ENCODE measurements at regions not wholly inside any gene's neighbourhood (a gene's known extent, or its start where the extent isn't known, plus 50 kb on each side); places are given as distances from the start of the nearest gene placed in this dataset.
"Not testable (repeated sequence)": the region's sequence is repeated elsewhere in the genome, so short reads cannot be mapped to it uniquely, and the experiment has no call there.

- H3K4me1 ChIP-seq (ENCODE audit: control insufficient read depth, insufficient read depth, low read length); H3K9ac ChIP-seq (ENCODE audit: low read length); H3K4me3 ChIP-seq (ENCODE audit: low read depth, low read length); H3K36me3 ChIP-seq (ENCODE audit: control insufficient read depth, insufficient read depth, low read length); H3K27me3 ChIP-seq (ENCODE audit: control insufficient read depth, insufficient read depth, low read length); H3K9me3 ChIP-seq (ENCODE audit: control insufficient read depth, insufficient read depth, low read depth, low read length); H3K27ac ChIP-seq (ENCODE audit: low read depth, low read length): not testable (repeated sequence)
Observed at GRCh38 chr21:6464419-6464818, 4057.0 kb upstream of the TPTE start.

GRCh38 chr21:6466081-6466698, 4055.2 kb upstream of the TPTE start:
- H3K36me3 ChIP-seq (ENCODE audit: control insufficient read depth, insufficient read depth, low read length); H3K27me3 ChIP-seq (ENCODE audit: control insufficient read depth, insufficient read depth, low read length); H3K27ac ChIP-seq (ENCODE audit: low read depth, low read length); H3K9me3 ChIP-seq (ENCODE audit: control insufficient read depth, insufficient read depth, low read depth, low read length); H3K9ac ChIP-seq (ENCODE audit: low read length); H3K4me1 ChIP-seq (ENCODE audit: control insufficient read depth, insufficient read depth, low read length); H3K4me3 ChIP-seq (ENCODE audit: low read depth, low read length): not testable (repeated sequence)

GRCh38 chr21:6466707-6467106, 4054.7 kb upstream of the TPTE start:
- H3K4me1 ChIP-seq (ENCODE audit: control insufficient read depth, insufficient read depth, low read length); H3K9me3 ChIP-seq (ENCODE audit: control insufficient read depth, insufficient read depth, low read depth, low read length); H3K27me3 ChIP-seq (ENCODE audit: control insufficient read depth, insufficient read depth, low read length); H3K9ac ChIP-seq (ENCODE audit: low read length); H3K4me3 ChIP-seq (ENCODE audit: low read depth, low read length); H3K27ac ChIP-seq (ENCODE audit: low read depth, low read length); H3K36me3 ChIP-seq (ENCODE audit: control insufficient read depth, insufficient read depth, low read length): not testable (repeated sequence)

- H3K27me3 ChIP-seq (ENCODE audit: control insufficient read depth, insufficient read depth, low read length); H3K36me3 ChIP-seq (ENCODE audit: control insufficient read depth, insufficient read depth, low read length); H3K4me3 ChIP-seq (ENCODE audit: low read depth, low read length); H3K4me1 ChIP-seq (ENCODE audit: control insufficient read depth, insufficient read depth, low read length); H3K9me3 ChIP-seq (ENCODE audit: control insufficient read depth, insufficient read depth, low read depth, low read length); H3K9ac ChIP-seq (ENCODE audit: low read length); H3K27ac ChIP-seq (ENCODE audit: low read depth, low read length): not testable (repeated sequence)
Observed at GRCh38 chr21:6467189-6467774, 4054.1 kb upstream of the TPTE start.

GRCh38 chr21:6467907-6468306, 4053.5 kb upstream of the TPTE start:
- not testable (repeated sequence) for H3K9ac ChIP-seq (ENCODE audit: low read length); H3K27me3 ChIP-seq (ENCODE audit: control insufficient read depth, insufficient read depth, low read length); H3K36me3 ChIP-seq (ENCODE audit: control insufficient read depth, insufficient read depth, low read length); H3K4me3 ChIP-seq (ENCODE audit: low read depth, low read length); H3K9me3 ChIP-seq (ENCODE audit: control insufficient read depth, insufficient read depth, low read depth, low read length); H3K4me1 ChIP-seq (ENCODE audit: control insufficient read depth, insufficient read depth, low read length); H3K27ac ChIP-seq (ENCODE audit: low read depth, low read length)

- H3K4me1 ChIP-seq (ENCODE audit: control insufficient read depth, insufficient read depth, low read length); H3K36me3 ChIP-seq (ENCODE audit: control insufficient read depth, insufficient read depth, low read length); H3K9me3 ChIP-seq (ENCODE audit: control insufficient read depth, insufficient read depth, low read depth, low read length); H3K27ac ChIP-seq (ENCODE audit: low read depth, low read length); H3K27me3 ChIP-seq (ENCODE audit: control insufficient read depth, insufficient read depth, low read length); H3K9ac ChIP-seq (ENCODE audit: low read length); H3K4me3 ChIP-seq (ENCODE audit: low read depth, low read length): not testable (repeated sequence)
Observed at GRCh38 chr21:6468331-6468860, 4053.0 kb upstream of the TPTE start.

GRCh38 chr21:6474250-6474968, 4047.0 kb upstream of the TPTE start:
- not testable (repeated sequence) for H3K27me3 ChIP-seq (ENCODE audit: control insufficient read depth, insufficient read depth, low read length); H3K4me1 ChIP-seq (ENCODE audit: control insufficient read depth, insufficient read depth, low read length); H3K9me3 ChIP-seq (ENCODE audit: control insufficient read depth, insufficient read depth, low read depth, low read length); H3K9ac ChIP-seq (ENCODE audit: low read length); H3K27ac ChIP-seq (ENCODE audit: low read depth, low read length); H3K4me3 ChIP-seq (ENCODE audit: low read depth, low read length); H3K36me3 ChIP-seq (ENCODE audit: control insufficient read depth, insufficient read depth, low read length)

- H3K36me3 ChIP-seq (ENCODE audit: control insufficient read depth, insufficient read depth, low read length); H3K27ac ChIP-seq (ENCODE audit: low read depth, low read length); H3K27me3 ChIP-seq (ENCODE audit: control insufficient read depth, insufficient read depth, low read length); H3K9me3 ChIP-seq (ENCODE audit: control insufficient read depth, insufficient read depth, low read depth, low read length); H3K9ac ChIP-seq (ENCODE audit: low read length); H3K4me3 ChIP-seq (ENCODE audit: low read depth, low read length); H3K4me1 ChIP-seq (ENCODE audit: control insufficient read depth, insufficient read depth, low read length): not testable (repeated sequence)
Observed at GRCh38 chr21:6481116-6481515, 4040.3 kb upstream of the TPTE start.

GRCh38 chr21:6482616-6483015, 4038.8 kb upstream of the TPTE start:
- not testable (repeated sequence) for H3K4me1 ChIP-seq (ENCODE audit: control insufficient read depth, insufficient read depth, low read length); H3K4me3 ChIP-seq (ENCODE audit: low read depth, low read length); H3K9me3 ChIP-seq (ENCODE audit: control insufficient read depth, insufficient read depth, low read depth, low read length); H3K27me3 ChIP-seq (ENCODE audit: control insufficient read depth, insufficient read depth, low read length); H3K27ac ChIP-seq (ENCODE audit: low read depth, low read length); H3K36me3 ChIP-seq (ENCODE audit: control insufficient read depth, insufficient read depth, low read length); H3K9ac ChIP-seq (ENCODE audit: low read length)

GRCh38 chr21:6483645-6484044, 4037.7 kb upstream of the TPTE start:
- H3K9ac ChIP-seq (ENCODE audit: low read length); H3K27me3 ChIP-seq (ENCODE audit: control insufficient read depth, insufficient read depth, low read length); H3K9me3 ChIP-seq (ENCODE audit: control insufficient read depth, insufficient read depth, low read depth, low read length); H3K36me3 ChIP-seq (ENCODE audit: control insufficient read depth, insufficient read depth, low read length); H3K27ac ChIP-seq (ENCODE audit: low read depth, low read length); H3K4me3 ChIP-seq (ENCODE audit: low read depth, low read length); H3K4me1 ChIP-seq (ENCODE audit: control insufficient read depth, insufficient read depth, low read length): not testable (repeated sequence)

GRCh38 chr21:6486821-6487220, 4034.6 kb upstream of the TPTE start:
- not testable (repeated sequence) for H3K9ac ChIP-seq (ENCODE audit: low read length); H3K36me3 ChIP-seq (ENCODE audit: control insufficient read depth, insufficient read depth, low read length); H3K4me1 ChIP-seq (ENCODE audit: control insufficient read depth, insufficient read depth, low read length); H3K4me3 ChIP-seq (ENCODE audit: low read depth, low read length); H3K27ac ChIP-seq (ENCODE audit: low read depth, low read length); H3K9me3 ChIP-seq (ENCODE audit: control insufficient read depth, insufficient read depth, low read depth, low read length); H3K27me3 ChIP-seq (ENCODE audit: control insufficient read depth, insufficient read depth, low read length)

All from HUES6 (cell line).